ENCODE measurements at regions not wholly inside any gene's neighbourhood (a gene's known extent, or its start where the extent isn't known, plus 50 kb on each side); places are given as distances from the start of the nearest gene placed in this dataset.
"Not testable (repeated sequence)": the region's sequence is repeated elsewhere in the genome, so short reads cannot be mapped to it uniquely, and the experiment has no call there.

DNA sequence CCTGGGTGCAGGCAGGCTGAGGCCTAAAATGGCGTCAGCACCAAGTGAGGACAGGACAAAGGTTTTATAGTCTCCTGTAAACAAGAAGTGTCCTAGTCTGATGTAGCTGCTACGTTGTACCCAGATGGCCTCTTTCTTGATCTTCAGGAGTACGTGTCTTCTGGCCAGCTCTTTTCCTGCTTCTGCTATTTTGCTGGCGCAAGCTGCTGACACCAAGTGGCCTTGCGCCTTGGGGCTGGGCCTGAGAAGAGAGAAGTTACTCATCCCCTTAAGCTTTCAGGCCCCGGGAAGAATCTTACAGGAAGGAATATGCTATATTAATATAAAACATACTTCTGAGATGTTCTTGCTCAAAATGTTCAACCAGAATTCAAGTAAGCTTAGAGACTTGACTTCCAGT lies 605.2 kb downstream of the GALC start:
- intact Hi-C loops (cut with DNase I), result no loop called here
- DNase-seq (ENCODE audit: low spot score), result no peak

DNA sequence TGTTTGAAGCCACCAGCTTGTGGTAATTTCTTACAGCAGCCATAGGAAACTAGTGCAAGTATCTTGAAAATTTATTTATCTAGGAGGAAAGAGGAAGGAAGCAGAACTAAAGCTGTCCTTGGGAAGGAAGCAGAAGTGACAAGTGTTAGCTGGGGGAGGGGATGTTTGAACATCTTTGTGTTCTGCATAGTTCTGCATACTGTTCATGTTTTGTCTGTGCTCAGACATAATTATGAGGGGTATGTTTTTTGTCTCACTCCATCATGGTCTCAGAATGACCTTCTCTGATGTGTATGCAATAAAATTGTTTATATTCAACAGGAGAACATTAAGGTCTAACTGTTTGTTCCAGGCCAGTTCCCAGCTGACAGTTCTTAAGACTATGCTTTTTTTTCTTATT lies 606.5 kb downstream of the GALC start:
- intact Hi-C loops (cut with DNase I), result no loop called here
- DNase-seq (ENCODE audit: low spot score), result no peak

DNA sequence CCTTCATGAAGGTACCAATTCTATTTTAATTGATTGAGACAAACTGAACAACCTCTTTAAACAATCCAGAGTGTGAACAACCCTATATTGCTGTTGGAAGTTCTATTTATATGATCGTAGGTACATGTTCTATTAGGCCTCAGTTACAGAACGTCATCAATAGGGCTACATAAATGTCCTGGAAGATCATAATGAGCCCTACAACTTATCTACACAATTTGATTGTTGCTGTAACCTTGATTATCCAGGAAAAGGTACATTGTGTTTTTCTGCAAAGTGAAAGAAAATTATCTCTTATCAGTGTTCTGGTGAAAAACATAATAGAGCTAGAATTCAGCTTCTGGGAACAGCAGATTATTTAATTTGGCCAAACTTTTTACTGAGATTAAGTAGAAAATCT lies 612.9 kb downstream of the GALC start:
- DNase-seq (ENCODE audit: low spot score), result no peak
- intact Hi-C loops (cut with DNase I), result loop anchor here in 1 of 2 donors (5.0 kb wide), 1 partner anchor 932 kb away; no protein-coding TSS in a partner anchor

GRCh38 chr14:87368751-87369150 lies 624.2 kb downstream of the GALC start:
- intact Hi-C loops (cut with DNase I), result no loop called here
- DNase-seq (ENCODE audit: low spot score), result no peak

DNA sequence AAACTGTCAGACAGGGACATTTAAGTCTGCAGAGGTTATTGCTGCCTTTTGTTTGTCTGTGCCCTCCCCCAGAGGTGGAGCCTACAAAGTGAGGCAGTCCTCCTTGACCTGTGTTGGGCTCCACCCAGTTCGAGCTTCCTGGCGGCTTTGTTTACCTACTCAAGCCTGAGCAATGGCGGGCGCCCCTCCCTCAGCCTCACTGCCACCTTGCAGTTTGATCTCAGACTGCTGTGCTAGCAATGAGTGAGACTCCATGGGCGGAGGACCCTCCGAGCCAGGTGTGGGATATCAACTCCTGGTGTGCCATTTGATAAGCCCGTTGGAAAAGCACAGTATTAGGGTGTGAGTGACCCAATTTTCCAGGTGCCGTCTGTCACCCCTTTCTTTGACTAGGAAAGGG lies 632.7 kb downstream of the GALC start:
- intact Hi-C loops (cut with DNase I), result not testable (repeated sequence)
- peak; percentile 71 for DNase-seq (ENCODE audit: low spot score)

- no peak for DNase-seq (ENCODE audit: low spot score)
- intact Hi-C loops (cut with DNase I), result no loop called here
These were observed 642.0 kb downstream of the GALC start for GRCh38 chr14:87351007-87351406.

DNA sequence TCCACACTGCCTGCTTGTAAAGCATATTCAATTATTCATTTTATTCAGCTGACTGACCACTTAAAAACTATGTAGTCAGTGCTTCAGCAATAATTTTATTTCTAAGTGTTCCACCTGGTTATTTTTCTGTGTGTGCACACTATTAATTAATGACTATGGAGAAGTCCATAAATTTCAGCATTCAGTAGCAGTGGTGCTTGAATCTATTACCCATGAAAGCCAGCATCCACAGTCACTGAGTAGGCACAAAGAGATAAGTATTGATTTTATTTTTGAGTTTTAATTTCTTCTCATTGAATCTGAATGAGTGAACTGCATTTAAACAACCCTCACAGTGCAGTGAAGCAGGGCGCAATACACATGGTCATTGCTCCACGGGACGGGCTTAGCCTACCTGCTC lies 643.1 kb downstream of the GALC start:
- intact Hi-C loops (cut with DNase I), result no loop called here
- DNase-seq (ENCODE audit: low spot score), result no peak

GRCh38 chr14:87343652-87344051 lies 649.3 kb downstream of the GALC start:
- intact Hi-C loops (cut with DNase I), result no loop called here
- DNase-seq (ENCODE audit: low spot score), result no peak

GRCh38 chr14:87334997-87335685 lies 657.8 kb downstream of the GALC start:
- no peak for DNase-seq (ENCODE audit: low spot score)
- intact Hi-C loops (cut with DNase I), result no loop called here

GRCh38 chr14:87331991-87332390 lies 661.0 kb downstream of the GALC start:
- no peak for DNase-seq (ENCODE audit: low spot score)
- intact Hi-C loops (cut with DNase I), result no loop called here

DNA sequence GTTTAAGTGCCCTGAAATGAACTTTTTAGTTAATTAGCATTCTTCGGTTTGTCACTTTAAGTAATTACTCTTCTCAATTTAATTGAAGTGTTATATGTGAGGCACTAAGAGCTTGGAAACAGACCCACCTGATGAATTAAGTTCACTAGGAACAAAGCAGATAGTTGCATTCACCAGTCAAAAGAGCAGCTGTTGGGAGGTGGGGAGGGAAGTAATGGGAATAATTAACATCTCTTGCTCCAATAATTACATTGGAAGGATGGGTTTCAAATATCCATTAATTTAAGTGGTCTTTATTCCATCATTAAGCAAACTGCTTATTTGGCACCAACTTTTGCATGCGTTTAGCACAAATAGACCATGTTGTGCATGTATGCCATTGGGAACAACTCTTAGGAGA lies 667.2 kb downstream of the GALC start:
- no peak for DNase-seq (ENCODE audit: low spot score)
- intact Hi-C loops (cut with DNase I), result no loop called here

DNA sequence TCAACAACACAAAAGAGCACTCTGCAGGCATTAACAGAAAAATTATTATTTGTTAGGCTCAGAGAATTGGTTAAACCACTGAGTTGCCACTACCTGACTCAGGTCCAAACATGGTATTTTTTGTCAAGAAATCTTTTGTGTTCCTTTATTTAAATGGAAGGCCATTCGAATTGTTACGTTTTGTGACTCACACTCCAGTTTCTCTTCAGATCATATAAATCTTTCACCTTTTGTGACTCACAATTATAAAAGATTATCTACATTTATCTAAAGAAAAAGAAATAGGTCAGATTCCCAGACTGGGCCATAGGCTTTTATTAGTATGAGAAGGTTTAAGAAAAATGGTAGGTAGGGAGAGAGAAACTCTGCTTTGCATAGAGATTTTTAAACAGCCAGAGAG lies 669.8 kb downstream of the GALC start:
- no peak for DNase-seq (ENCODE audit: low spot score)
- intact Hi-C loops (cut with DNase I), result no loop called here

DNA sequence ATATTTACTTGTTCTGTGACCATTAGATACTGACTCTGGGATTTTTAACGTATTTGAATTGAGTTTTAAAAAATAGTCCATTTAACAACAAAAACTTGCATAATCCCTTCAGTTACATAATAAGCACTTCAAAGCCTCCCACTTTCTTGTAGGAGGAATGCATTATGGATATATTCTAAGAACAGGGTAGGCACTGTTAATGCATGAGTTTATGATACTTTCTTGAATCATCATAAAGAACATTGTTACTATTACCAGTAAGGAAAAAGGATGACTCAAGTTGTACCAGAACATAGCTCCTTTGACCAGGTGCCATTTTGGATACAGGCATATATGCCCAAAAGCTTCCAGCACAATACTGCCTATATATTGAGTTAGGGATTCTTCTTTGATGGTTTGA lies 671.4 kb downstream of the GALC start:
- no peak for DNase-seq (ENCODE audit: low spot score)

GRCh38 chr14:87312894-87313205 lies 680.1 kb downstream of the GALC start:
- intact Hi-C loops (cut with DNase I), result no loop called here

More for the DNA sequence above, 671.4 kb downstream of the GALC start:
- intact Hi-C loops (cut with DNase I), result no loop called here

DNA sequence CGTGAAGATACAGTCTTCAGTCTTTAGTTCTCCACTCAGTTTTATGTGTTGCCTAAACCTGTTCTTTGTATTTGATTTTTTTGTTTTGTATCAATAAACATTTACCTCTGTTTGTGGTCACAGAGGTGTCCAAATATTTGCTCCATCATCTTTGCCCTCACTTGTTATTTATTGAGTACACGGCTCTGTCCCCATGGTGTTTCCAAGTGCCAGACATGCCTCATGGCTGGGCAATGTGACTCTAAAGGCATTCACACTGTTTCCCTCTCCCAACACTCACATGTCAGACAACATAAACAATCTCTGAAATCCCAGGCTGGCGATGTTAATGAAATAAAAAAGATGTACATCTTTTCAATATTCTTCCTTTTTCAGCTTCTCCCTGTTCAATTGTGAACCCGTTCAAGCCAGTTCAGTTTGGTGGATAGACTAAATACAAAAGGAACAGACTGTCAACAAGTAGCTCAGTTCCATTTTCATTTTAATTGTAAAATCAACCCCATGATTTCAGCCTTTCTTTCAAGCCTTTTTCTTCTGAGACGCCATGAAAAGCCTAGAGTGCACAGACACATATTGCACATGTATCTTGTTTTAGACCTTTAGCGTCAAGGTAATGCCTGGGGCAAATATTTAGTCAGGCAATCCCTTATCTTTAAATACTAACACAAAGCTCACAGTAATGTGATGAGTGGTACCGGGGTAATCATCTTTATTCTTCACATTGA lies 680.7 kb downstream of the GALC start:
- DNase-seq (ENCODE audit: low spot score), result no peak
- intact Hi-C loops (cut with DNase I), result no loop called here

More at GRCh38 chr14:87312894-87313205, 680.1 kb downstream of the GALC start:
- DNase-seq (ENCODE audit: low spot score), result no peak

DNA sequence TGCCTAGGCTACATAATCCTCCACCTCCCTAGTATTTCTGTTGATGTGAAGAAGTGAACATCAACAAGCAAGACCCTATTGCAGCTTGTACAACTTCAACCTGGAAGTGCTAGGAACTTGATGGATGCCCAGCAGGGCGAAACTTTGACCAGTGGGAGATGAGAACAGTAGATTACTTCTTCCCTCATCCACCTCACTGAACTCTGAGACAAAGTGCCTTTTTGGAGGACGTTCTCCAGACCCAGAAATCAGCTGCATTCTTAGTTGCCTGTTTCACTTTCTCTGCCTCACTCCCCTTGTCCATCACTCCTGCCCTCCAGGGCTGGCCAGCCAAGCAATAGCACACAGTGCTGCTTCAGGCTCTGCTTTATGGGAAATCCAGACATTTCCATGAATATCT lies 683.4 kb downstream of the GALC start:
- no peak for DNase-seq (ENCODE audit: low spot score)
- intact Hi-C loops (cut with DNase I), result no loop called here

- intact Hi-C loops (cut with DNase I), result no loop called here
- no peak for DNase-seq (ENCODE audit: low spot score)
These were observed 686.4 kb downstream of the GALC start for GRCh38 chr14:87306409-87307168.

- intact Hi-C loops (cut with DNase I), result no loop called here
- DNase-seq (ENCODE audit: low spot score), result no peak
These were observed 687.6 kb downstream of the GALC start for GRCh38 chr14:87305345-87305744.

GRCh38 chr14:87304404-87304803 lies 688.6 kb downstream of the GALC start:
- no peak for DNase-seq (ENCODE audit: low spot score)
- intact Hi-C loops (cut with DNase I), result no loop called here

DNA sequence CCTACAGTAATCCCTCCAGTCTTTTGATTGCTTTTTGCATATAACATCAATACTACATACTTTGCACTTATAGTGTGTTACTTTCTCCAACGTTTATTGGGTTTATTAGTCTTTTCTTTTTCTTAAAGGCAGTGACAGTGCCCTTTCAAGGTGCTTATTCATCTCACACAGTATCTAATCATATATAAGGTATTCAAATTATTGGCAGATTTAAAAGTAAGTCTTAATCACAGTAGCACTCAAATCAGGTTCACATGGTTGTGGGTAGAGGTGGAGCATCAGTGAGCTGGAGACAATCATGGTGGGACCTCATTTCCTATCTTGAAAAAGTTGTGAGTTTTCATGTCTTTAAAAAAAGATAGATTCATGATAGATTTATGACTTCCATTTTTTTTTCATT lies 706.2 kb downstream of the GALC start:
- intact Hi-C loops (cut with DNase I), result loop anchor here in 1 of 2 donors (5.0 kb wide), 1 partner anchor 570 kb away; no protein-coding TSS in a partner anchor

More for the DNA sequence above, 706.2 kb downstream of the GALC start:
- DNase-seq (ENCODE audit: low spot score), result no peak

Measured in posterior vena cava (tissue), 2 donors.